ENCODE measurements at regions not wholly inside any gene's neighbourhood (a gene's known extent, or its start where the extent isn't known, plus 50 kb on each side); places are given as distances from the start of the nearest gene placed in this dataset.
A peak's percentile ranks its signal among the peaks of the same experiment; 100 is the strongest.
"Not testable (repeated sequence)": the region's sequence is repeated elsewhere in the genome, so short reads cannot be mapped to it uniquely, and the experiment has no call there.

GRCh38 chr2:40658941-40659340 lies 207.1 kb upstream of the SLC8A1 start:
- no peak for TF ChIP-seq CTCF (IDR thresholded peaks at IDR 0.05)
- FAIRE-seq (no peak), DNase-seq (no peak), ATAC-seq (no peak)
- intact Hi-C loops (cut with DNase I) = no loop called here
- no peaks in the 10 kb centered on the region for H3K9me3 ChIP-seq
- peaks cover 0 to 7% (median 0%) of the 10 kb centered on the region in 4 donors for H3K27me3 ChIP-seq
- H3K36me3 ChIP-seq = no peaks in the 10 kb centered on the region
- 11 to 13% methylated on average over 1 of the region's 1 CpG for whole genome bisulfite sequencing, 2 donors
- no peak overlapping the region for H3K4me3 ChIP-seq
- H3K27ac ChIP-seq = no peak overlapping the region
- no peaks in the 10 kb centered on the region for H3K4me1 ChIP-seq

- 47 to 63% methylated on average over 3 of the region's 3 CpGs for WGBS, 2 donors
- Histone ChIP-seq H3K4me1 (no peaks in the 10 kb centered on the region), H3K9me3 (no peaks in the 10 kb centered on the region), H3K4me3 (no peak overlapping the region), H3K27me3 (peaks cover 0 to 12% (median 0%) of the 10 kb centered on the region in 4 donors), H3K27ac (no peak overlapping the region), H3K36me3 (no peaks in the 10 kb centered on the region)
- DNase-seq (no peak), FAIRE-seq (no peak), ATAC-seq (no peak)
- no peak for TF ChIP-seq CTCF (IDR thresholded peaks at IDR 0.05)
- intact Hi-C loops (cut with DNase I) = no loop called here
Observed at GRCh38 chr2:40665493-40666232, 213.8 kb upstream of the SLC8A1 start.

- 56 to 64% methylated on average over 4 of the region's 4 CpGs for WGBS, 2 donors
- TF ChIP-seq CTCF (IDR thresholded peaks at IDR 0.05) = no peak
- ATAC-seq (no peak), DNase-seq (no peak), FAIRE-seq (no peak)
- no peaks in the 10 kb centered on the region for H3K4me1 ChIP-seq
- no peak overlapping the region for H3K4me3 ChIP-seq
- intact Hi-C loops (cut with DNase I) = no loop called here
- peaks cover 0 to 7% (median 0%) of the 10 kb centered on the region in 4 donors for H3K27me3 ChIP-seq
- no peak overlapping the region for H3K27ac ChIP-seq
- H3K36me3 ChIP-seq = no peaks in the 10 kb centered on the region
- no peaks in the 10 kb centered on the region for H3K9me3 ChIP-seq
Observed at GRCh38 chr2:40666398-40666797, 214.5 kb upstream of the SLC8A1 start.

- TF ChIP-seq CTCF (IDR thresholded peaks at IDR 0.05) = no peak
- intact Hi-C loops (cut with DNase I) = no loop called here
- Histone ChIP-seq H3K36me3 (no peaks in the 10 kb centered on the region), H3K27me3 (peaks cover 0 to 5% (median 0%) of the 10 kb centered on the region in 4 donors), H3K27ac (no peak overlapping the region), H3K4me3 (no peak overlapping the region), H3K4me1 (no peaks in the 10 kb centered on the region), H3K9me3 (no peaks in the 10 kb centered on the region)
- WGBS, 2 donors = 49 to 61% methylated on average over 3 of the region's 3 CpGs
- no peak for FAIRE-seq
- no peak for DNase-seq
- ATAC-seq = peak in 1 of 4 donors; percentile 20
Observed at GRCh38 chr2:40668425-40668824, 216.5 kb upstream of the SLC8A1 start.

GRCh38 chr2:40676134-40676790 lies 224.4 kb upstream of the SLC8A1 start:
- H3K4me1 ChIP-seq; ATAC-seq; H3K36me3 ChIP-seq; intact Hi-C loops (cut with DNase I); H3K9me3 ChIP-seq; H3K4me3 ChIP-seq; FAIRE-seq; H3K27ac ChIP-seq; H3K27me3 ChIP-seq; DNase-seq: not testable (repeated sequence)
- 57 to 70% methylated on average over 4 of the region's 4 CpGs for WGBS, 2 donors

Measured in pancreas (tissue), 10 donors.